ENCODE measurements at regions not wholly inside any gene's neighbourhood (a gene's known extent, or its start where the extent isn't known, plus 50 kb on each side); places are given as distances from the start of the nearest gene placed in this dataset.
"Not testable (repeated sequence)": the region's sequence is repeated elsewhere in the genome, so short reads cannot be mapped to it uniquely, and the experiment has no call there.

DNA sequence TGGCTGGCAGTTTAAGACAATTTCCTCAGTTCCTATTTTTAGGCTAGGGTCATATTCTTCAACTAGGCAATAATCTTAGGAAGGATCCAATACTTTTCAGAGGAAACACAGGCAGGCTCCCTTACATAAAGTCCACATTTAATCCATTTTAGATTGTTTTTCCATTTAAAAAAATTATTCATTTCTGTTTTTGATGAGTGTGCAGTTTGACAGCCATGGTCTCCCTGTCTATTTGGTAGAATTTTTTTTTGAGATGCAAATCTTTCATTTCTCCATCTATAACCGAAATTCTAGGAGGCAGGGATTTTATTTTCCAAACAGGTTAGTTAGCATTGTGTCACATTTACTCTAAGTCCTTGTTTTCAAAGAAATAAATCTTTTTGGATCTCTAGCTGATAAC, 326.8 kb downstream of the PPP4R3C start:
- no peak for DNase-seq

DNA sequence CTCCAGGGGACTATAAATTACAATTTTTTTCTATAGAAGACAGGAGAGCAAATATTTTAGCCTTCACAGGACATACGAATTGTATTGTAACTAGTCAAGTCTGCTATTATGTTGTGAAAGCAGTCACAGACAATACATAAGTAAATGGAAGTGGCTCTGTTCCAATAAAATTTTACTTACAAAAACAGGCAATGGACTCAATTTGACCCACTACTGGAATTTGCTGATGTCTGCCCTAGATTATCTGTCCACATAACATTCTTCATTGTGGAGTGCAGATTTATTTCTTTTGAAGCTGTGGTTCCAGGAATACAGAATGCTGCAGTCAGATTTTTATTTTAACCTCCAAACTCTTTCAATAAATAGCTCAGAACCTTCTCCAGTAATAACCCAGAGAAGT, 330.3 kb downstream of the PPP4R3C start:
- no peak for DNase-seq

DNA sequence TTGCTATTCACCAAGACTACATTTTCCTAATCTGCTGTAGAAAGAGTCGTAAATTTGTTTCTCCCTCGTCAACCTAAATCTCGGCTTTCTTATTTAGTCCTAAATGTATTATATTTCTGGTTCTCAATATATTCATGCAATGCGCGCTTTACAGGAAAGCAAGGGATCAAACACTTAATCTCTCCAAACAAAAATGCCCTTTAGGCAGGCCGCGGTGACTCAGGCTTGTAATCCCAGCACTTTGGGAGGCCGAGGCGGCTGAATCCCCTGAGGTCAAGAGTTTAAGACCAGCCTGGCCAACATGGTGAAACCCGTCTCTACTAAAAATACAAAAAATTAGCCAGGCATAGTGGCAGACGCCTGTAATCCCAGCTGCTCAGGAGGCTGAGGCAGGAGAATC, 376.0 kb downstream of the PPP4R3C start:
- not testable (repeated sequence) for DNase-seq

DNA sequence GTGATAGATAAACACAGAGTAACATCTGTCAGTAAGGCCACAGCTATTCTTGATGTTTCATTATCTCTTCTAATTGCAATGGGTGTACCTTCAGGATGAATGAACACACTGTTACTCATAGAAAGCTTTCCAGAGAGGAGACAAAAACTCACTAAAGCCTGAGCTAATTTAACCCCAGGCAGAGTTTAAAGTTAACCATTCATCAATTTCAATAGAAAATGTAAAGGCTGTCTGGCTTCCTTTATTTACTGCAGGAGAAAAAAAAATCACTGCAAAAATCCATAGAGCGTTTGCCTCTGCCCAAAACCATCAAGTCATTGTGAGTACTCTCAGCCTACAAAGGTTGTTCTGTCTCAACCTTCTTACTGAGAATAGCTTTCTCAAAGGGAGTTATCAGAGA, 376.9 kb downstream of the PPP4R3C start:
- DNase-seq, result no peak

DNA sequence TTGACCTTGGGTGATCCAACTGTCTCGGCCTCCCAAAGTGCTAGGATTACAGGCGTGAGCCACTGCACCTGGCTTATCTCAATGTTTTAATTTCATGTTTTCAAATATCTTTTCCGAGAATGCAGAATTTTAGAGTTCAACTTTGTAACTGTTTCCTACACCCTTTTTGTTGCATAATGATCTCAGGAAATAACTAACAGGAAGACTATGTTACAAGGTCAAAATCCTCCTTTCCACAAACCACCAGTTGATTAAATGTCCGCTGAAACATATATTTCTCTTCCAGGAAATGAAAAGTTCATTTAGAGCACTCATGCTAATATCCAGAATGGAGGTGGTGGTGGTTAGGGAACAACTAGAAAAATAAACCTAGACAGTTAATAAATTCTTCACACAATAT, 377.8 kb downstream of the PPP4R3C start:
- DNase-seq, result no peak

DNA sequence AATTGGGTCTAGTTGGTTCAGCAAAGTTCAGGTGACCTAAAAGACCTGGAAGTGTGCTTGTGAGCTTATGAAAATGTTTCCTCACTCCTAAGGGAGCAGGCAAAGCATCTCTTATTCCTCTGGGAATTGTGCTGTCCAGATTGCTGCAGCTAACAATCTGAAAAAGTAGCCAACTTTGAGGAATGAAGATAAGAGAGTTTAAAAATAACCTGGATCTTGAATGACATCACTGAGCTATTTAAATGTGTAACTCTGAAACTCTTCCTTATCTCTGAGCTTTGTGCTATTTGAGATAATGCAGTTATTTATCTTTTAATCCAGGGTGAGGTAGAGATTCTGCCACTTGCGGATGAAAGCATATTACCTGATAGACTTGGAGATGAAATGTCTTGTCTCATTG, 384.8 kb downstream of the PPP4R3C start:
- DNase-seq, result no peak

DNA sequence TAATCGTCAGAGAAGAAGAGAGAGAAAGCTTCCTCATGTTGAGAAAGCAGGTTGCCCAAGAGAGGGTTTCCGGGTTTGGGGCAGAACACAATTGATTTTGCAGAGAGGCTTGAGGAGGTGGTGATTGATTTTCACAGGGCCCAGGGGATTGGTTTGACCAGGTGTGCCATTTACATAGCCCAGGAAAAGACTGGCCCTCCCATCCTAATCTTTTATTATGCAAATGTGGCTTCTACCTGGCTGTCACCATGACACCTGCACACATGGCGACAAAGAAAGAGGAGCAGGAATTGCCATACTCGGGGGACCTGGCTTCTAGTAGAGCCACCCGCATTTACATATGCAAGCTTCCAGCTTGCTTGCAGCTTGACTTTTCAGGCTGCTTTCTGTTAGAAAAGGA, 405.3 kb downstream of the PPP4R3C start:
- DNase-seq, result no peak

DNA sequence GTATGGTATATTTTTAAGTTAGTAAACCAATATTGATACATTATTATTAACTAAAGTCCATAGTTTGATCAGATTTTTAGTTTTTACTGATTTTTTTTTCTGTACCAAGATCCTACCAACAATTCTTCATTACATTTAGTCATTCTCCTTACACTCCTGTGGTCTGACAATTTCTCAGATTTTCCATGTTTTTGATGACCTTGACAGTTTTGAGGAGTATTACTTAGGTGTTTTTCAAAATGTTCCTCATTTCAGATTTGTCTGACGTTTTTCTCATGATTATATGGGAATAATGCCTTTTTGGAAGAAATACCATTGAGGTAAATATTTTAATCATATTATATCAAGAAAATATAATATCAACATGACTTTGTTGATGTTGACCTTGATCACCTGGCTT, 423.8 kb downstream of the PPP4R3C start:
- no peak for DNase-seq

DNA sequence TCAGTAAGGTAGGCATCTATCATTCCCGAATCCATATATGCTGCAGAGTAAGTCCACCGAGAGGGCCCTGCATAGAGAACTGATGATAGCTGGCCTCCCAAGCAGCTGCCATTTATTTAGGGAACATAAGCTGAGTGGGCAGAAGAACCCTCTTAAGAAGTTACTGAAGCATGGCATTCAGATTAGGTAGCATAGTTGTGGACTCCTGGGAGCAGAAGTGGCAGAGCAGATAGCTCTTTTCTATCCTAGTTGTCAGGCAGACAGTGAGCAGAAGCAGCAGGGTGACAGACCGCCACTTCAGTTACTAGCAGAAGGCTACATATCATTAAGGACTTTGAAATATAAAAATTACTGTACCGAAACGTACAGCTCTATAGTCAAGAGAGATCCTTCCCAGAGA, 454.7 kb downstream of the PPP4R3C start:
- no peak for DNase-seq

DNA sequence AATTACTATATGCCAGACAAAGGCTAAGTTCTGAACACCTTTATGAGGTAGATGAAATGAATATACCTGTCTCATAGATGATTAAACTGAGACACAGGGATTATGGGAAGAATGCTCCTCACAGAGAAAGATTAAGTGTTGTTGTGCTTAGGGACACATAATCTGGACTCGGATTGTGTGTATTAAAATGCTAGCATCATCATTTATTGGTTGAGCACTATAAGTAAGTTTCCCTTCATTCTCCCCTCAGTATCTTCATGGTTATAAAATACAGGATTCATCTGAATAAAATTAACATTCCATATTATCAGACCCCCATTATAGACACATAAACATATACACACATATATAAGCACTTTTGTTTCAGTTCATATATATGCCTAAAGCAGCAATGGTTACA, 463.5 kb downstream of the PPP4R3C start:
- no peak for DNase-seq

DNA sequence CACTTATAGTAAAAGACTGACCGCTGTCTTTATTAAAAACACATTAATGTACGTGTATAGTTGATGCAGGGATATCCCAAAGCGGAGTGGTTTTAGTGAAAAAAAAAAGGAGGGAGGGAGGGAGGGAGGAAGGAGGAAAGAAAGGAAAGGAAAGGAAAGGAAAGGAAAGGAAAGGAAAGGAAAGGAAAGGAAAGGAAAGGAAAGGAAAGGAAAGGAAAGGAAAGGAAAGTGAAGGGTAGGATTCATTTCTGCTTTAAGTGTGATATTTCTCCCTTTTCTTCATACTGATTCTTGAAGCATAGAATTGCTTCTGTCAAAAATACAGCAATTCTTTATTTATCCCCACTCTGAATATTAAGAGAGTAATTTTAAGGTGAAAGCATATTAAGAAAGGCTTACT, 504.9 kb downstream of the PPP4R3C start:
- DNase-seq, result no peak

DNA sequence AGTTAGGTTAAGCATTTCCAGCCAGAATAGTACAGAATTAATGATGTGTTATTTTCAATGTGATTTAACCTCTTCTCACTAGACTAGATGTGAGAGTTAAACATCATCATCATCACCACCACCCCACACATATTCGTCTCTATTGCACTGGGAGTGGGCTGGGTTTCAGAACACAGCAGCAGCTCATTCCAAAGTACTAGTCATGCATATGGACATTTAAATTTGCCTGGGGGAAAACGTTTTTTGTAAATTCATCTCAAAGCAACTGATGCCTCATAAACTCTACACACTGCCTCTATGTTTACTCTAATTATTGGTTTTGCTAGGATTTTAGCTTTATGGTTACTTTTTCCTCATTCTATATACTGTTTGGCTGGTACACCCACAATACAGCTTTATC, 509.1 kb downstream of the PPP4R3C start:
- no peak for DNase-seq

DNA sequence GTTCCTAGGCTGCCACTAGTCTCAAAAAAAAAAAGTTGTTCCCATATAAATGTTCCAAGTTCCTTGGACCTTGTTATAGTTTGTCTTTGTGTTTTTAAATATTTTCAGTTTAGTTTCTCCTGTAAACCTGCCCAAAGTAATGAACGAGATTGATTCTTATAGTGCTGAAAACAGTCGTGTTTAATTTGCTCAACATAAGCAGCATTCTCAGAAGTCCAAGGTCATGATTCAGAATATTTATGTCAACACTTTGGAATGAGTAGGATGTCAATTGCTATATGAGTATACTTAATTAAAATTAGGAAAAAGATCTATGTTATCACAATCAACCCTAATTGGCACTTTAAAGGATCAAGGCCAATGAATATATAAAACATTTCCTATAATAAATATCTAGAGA, 510.9 kb downstream of the PPP4R3C start:
- no peak for DNase-seq

DNA sequence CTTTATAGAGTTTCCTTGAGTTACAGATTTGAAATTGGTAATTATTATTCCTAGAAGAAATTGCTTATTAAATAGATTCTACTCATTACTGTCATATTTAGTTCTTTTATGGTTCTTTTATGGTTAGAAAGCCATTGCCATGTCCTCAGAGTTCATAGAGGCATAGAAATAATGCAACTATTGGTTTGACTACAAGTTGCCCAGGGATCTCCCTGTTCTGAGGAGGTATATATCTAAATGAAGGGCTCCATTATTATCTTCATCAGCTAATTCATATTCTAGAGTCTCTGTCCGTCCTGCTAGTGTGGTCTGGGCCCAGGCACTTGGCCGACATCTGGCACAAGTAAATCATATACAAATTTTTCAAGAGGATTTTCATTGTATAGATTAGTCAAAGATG, 535.7 kb downstream of the PPP4R3C start:
- no peak for DNase-seq

DNA sequence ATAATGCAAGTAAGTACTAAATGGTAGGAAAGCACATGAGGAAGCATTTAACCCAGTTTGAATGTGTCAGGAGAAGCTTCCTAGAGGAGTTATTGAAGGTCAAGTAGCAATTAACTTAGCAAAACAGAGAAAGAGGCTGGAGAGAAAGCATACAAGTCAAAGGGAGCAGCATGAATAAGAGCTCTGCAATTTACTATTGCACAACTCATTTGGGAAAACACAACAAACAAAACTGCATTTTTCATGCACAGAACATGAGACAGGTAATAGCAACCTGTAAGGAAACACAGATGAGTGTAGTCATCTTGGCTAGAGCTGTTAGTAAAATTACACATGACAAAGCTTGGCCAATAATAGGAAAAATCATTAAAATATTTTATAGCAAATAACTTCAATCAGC, 538.1 kb downstream of the PPP4R3C start:
- DNase-seq, result no peak

DNA sequence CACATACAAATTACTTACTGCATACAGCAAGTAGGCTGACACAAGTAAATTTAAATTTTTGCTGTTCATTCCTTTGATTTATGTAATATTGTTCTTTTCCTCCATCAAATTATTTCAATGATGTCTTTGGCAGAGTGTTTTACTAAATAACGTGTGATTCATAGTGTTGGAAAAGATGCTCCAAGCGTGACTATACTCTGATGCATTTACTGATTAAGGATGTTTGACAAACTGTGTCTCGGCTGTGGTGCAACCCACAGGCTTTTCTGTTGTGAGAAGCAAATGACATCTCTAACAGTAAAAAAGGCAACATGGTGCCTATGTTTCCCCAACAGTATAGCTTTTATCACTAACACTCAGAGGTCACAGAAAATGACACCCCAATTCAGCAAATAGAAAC, 540.9 kb downstream of the PPP4R3C start:
- DNase-seq, result no peak

DNA sequence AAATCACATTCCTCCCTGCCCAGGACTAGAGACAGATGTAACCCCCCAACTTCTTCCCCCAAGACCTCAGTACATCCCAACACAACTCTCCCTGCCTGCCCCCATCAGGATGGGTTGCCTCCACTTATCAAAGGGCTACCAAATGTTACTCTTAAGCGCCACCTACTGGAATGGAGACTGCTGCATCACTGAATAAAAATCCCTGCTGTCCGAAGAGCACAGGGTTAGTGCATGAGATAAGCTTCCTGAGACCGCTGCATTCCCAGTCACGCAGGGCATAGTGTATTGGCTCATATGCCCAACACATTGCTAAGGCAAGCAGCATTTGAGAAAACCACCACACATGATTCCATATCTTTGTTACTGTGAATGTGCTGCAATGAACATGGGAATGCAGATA, 544.5 kb downstream of the PPP4R3C start:
- DNase-seq, result no peak

DNA sequence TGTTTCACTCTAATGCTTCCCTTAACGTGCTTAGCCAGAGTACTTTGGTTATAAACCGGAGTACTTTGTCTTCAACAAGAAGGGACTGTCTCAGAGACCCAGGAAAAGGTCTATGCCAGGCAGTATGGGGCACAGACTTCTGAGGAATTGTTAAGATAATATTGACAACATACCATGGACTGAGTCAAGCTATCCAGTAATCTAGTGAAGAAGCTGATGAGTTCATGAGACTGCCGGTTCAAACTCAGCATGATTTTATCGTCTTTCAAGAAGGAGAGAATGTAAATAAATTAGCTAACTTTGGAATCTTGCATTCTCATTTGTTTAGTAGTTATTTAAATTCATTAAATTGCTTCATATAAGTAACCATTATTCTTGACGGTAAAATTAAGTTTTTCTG, 546.1 kb downstream of the PPP4R3C start:
- no peak for DNase-seq

DNA sequence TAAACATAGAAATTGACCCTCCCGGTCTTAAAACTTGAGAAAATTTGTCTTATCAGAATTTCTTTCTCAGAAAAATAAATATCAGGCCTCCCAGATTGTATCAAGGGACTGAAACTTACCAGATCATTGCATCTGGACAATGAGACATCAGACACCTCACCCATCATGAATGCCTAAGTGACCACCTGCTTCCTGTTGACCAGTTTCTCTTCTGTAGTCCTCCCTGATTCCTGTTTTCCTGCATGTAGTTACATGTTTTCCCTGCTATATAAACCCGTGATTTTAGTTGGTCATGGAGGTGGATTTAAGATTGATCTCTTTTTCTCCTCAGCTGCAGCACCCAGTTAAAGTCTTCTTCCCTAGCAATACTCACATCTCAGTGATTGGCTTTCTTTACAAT, 548.1 kb downstream of the PPP4R3C start:
- no peak for DNase-seq

DNA sequence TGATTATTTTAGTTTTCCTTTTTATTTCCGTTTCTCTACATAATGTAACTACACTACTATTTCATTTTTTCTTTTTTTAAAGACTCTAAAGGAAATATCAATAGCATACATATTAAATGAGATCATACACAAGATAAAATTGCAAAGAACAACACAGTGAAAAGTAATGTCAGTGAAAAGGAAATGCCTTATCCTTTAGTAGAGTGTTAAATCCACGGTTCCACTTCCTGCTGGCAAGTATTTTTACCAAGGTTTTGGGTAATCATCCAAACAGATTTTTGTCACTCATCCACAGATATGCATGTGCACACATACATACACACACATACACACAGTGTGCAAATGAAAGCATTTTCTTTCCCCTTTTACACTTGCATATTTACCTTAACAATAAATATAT, 548.9 kb downstream of the PPP4R3C start:
- DNase-seq, result no peak

DNA sequence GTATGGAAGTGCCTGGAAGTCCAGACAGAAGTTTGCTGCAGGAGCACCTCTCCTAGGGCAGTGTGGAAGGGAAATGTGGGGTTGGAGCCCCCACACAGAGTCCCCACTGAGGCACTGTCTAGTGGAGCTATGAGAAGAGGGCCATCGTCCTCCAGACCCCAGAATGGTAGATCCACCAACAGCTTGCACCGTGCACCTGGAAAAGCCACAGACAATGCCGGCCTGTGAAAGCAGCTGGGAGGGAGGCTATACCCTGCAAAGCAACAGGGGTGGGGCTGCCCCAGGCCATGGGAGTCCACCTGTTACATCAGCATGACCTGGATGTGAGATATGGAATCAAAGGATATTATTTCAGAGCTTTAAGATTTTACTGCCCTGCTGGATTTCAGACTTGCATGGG, 551.4 kb downstream of the PPP4R3C start:
- DNase-seq, result not testable (repeated sequence)

DNA sequence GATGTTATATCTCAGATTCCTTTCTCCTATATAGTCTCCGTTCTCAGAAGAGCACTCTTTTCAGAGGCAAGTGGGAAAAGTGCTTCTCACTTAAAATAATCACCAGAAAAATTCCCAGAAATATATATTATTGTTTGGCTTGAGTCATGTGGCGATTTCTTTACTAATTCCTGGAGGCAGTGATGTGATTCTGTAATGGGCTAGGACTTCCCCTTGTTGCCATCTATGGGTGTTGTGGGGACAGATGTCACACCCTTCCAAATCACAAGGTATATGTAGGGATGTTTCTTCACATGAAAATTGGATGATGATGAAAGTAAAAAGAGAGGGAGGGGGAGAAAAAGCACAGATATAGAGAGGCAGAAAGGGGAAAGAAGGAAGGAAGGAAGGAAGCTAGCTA, 553.4 kb downstream of the PPP4R3C start:
- DNase-seq, result no peak

DNA sequence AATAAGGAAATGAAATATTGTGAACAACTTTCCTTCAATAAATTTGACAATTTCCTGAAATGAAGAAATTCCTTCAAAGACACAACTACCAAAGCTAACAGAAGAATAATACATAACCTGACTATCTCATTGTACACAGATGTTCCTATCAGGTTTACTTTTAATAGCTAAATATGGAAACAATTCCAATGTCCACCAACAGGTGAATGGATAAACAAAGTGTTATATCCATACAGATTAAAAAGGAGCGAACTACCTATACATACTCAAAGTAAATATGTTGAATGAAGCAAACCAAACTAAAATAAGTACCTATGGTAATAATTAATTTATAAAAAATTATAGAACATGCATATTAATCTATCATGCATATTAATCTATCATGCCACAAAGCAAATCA, 554.9 kb downstream of the PPP4R3C start:
- no peak for DNase-seq

DNA sequence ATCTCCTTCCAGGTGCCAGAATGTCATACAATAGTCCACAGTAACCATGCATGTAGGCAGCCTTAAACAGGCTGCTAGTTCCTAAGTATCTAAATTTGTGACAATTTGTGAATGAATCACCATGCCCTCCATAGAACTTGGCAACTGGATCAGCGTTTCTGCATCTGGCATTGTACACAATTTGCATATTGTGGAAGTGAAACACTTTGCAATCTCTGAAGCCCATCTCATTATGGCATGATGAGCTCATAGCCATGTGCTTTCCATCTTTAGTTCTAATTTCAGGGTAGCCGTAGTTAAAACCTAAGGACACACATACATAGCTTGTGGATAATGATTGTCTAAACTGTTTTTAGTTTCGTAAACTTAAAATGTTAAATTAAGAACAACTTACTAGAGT, 573.6 kb downstream of the PPP4R3C start:
- no peak for DNase-seq

DNA sequence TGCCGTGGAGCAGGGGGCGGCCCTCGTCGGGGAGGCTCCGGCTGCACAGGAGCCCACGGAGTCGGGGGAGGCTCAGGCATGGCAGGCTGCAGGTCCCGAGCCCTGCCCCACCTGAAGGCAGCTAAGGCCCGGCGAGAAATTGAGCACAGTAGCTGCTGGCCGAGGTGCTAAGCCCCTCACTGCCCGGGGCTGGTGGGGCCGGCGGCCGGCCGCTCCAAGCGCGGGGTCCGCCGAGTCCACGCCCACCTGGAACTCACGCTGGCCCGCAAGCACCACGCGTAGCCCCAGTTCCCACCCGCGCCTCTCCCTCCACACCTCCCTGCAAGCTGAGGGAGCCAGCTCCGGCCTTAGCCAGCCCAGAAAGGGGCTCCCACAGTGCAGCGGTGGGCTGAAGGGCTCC, 589.4 kb downstream of the PPP4R3C start:
- no peak for DNase-seq

DNA sequence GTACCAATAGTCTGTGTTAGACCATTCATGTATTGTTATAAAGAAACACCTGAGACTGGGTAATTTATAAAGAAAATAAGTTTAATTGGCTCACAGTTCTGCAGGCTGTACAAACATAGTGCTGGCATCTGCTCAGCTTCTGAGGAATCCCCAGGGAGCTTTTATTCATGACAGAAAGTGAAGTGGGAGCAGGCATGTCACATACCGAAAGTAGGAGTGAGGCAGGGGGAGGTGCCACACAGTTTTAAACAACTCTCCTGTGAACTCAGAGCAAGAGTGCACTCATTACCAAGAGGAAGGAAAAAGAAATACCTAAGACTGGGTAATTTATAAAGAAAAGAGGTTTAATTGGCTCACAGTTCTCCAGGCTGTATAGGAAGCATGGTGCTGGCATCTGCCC, 591.2 kb downstream of the PPP4R3C start:
- no peak for DNase-seq

Data from NCI-H2227 treated with DMSO at 0.1 percent for 48 hours (cell line).